ENCODE measurements at regions not wholly inside any gene's neighbourhood (a gene's known extent, or its start where the extent isn't known, plus 50 kb on each side); places are given as distances from the start of the nearest gene placed in this dataset.
"Not testable (repeated sequence)": the region's sequence is repeated elsewhere in the genome, so short reads cannot be mapped to it uniquely, and the experiment has no call there.

- no peak for DNase-seq (ENCODE audit: insufficient read length, low spot score)
- FAIRE-seq = no peak
Observed at GRCh38 chr1:188599313-188599712, 1770.6 kb downstream of the PLA2G4A start.

GRCh38 chr1:188611432-188611831, 1782.7 kb downstream of the PLA2G4A start:
- FAIRE-seq (no peak), DNase-seq (ENCODE audit: insufficient read length, low spot score) (no peak)

- DNase-seq (ENCODE audit: insufficient read length, low spot score) (no peak), FAIRE-seq (no peak)
Observed at GRCh38 chr1:188615321-188615720, 1786.6 kb downstream of the PLA2G4A start.

GRCh38 chr1:188620236-188620635, 1791.5 kb downstream of the PLA2G4A start:
- FAIRE-seq (no peak), DNase-seq (ENCODE audit: insufficient read length, low spot score) (no peak)

- DNase-seq (ENCODE audit: insufficient read length, low spot score) (no peak), FAIRE-seq (no peak)
Observed at GRCh38 chr1:188641566-188642211, 1812.9 kb downstream of the PLA2G4A start.

- no peak for DNase-seq (ENCODE audit: insufficient read length, low spot score)
Observed at GRCh38 chr1:188642704-188643103, 1814.0 kb downstream of the PLA2G4A start.

GRCh38 chr1:188652678-188653077, 1823.9 kb downstream of the PLA2G4A start:
- DNase-seq (ENCODE audit: insufficient read length, low spot score) (peak; percentile 4), FAIRE-seq (no peak)

More at GRCh38 chr1:188642704-188643103, 1814.0 kb downstream of the PLA2G4A start:
- FAIRE-seq = no peak

- FAIRE-seq; DNase-seq (ENCODE audit: insufficient read length, low spot score): not testable (repeated sequence)
Observed at GRCh38 chr1:188655966-188656365, 1821.7 kb downstream of the BRINP3 start.

- FAIRE-seq (no peak), DNase-seq (ENCODE audit: insufficient read length, low spot score) (no peak)
Observed at GRCh38 chr1:188660572-188660971, 1817.1 kb downstream of the BRINP3 start.

- DNase-seq (ENCODE audit: insufficient read length, low spot score) (no peak), FAIRE-seq (no peak)
Observed at GRCh38 chr1:188665477-188665876, 1812.2 kb downstream of the BRINP3 start.

GRCh38 chr1:188668083-188668482, 1809.6 kb downstream of the BRINP3 start:
- FAIRE-seq (no peak), DNase-seq (ENCODE audit: insufficient read length, low spot score) (no peak)

GRCh38 chr1:188669728-188670382, 1807.8 kb downstream of the BRINP3 start:
- no peak for DNase-seq (ENCODE audit: insufficient read length, low spot score)

GRCh38 chr1:188670837-188671236, 1806.8 kb downstream of the BRINP3 start:
- no peak for DNase-seq (ENCODE audit: insufficient read length, low spot score)

More at GRCh38 chr1:188669728-188670382, 1807.8 kb downstream of the BRINP3 start:
- no peak for FAIRE-seq

GRCh38 chr1:188672153-188672552, 1805.5 kb downstream of the BRINP3 start:
- FAIRE-seq (no peak), DNase-seq (ENCODE audit: insufficient read length, low spot score) (no peak)

More at GRCh38 chr1:188670837-188671236, 1806.8 kb downstream of the BRINP3 start:
- FAIRE-seq = peak; percentile 73

- DNase-seq (ENCODE audit: insufficient read length, low spot score) (no peak), FAIRE-seq (no peak)
Observed at GRCh38 chr1:188689542-188689941, 1788.1 kb downstream of the BRINP3 start.

- DNase-seq (ENCODE audit: insufficient read length, low spot score) (no peak), FAIRE-seq (no peak)
Observed at GRCh38 chr1:188700116-188700515, 1777.5 kb downstream of the BRINP3 start.

GRCh38 chr1:188706742-188707141, 1770.9 kb downstream of the BRINP3 start:
- peak; percentile 45 for DNase-seq (ENCODE audit: insufficient read length, low spot score)
- peak; percentile 31 for FAIRE-seq

GRCh38 chr1:188708795-188709535, 1768.7 kb downstream of the BRINP3 start:
- DNase-seq (ENCODE audit: insufficient read length, low spot score) (no peak), FAIRE-seq (no peak)

- FAIRE-seq (no peak), DNase-seq (ENCODE audit: insufficient read length, low spot score) (no peak)
Observed at GRCh38 chr1:188715566-188715965, 1762.1 kb downstream of the BRINP3 start.

- no peak for DNase-seq (ENCODE audit: insufficient read length, low spot score)
- no peak for FAIRE-seq
Observed at GRCh38 chr1:188719735-188720134, 1757.9 kb downstream of the BRINP3 start.

- no peak for DNase-seq (ENCODE audit: insufficient read length, low spot score)
- FAIRE-seq = no peak
Observed at GRCh38 chr1:188723332-188724020, 1754.2 kb downstream of the BRINP3 start.

All from HTR-8/SVneo (cell line).